Activated CD8-positive, alpha-beta memory T cell treated with anti-CD3 and anti-CD28 coated beads for 36 hours (primary cell): ENCODE measurements at regions not wholly inside any gene's neighbourhood (a gene's known extent, or its start where the extent isn't known, plus 50 kb on each side); places are given as distances from the start of the nearest gene placed in this dataset.

Experiments used
- CTCF ChIA-PET: fragments of 350-600 bp; sonication (Branson Sonifier 250); formaldehyde crosslinking; loops from one replicate; lab custom pipeline; 2021; ENCODE audit warnings: antibody characterized with exemption; lab: Charles Lee
- POLR2A ChIA-PET: fragments of 350-600 bp; sonication (Branson Sonifier 250); formaldehyde crosslinking; loops from one replicate; lab custom pipeline; 2021; ENCODE audit warnings: antibody characterized with exemption; lab: Charles Lee

DNA sequence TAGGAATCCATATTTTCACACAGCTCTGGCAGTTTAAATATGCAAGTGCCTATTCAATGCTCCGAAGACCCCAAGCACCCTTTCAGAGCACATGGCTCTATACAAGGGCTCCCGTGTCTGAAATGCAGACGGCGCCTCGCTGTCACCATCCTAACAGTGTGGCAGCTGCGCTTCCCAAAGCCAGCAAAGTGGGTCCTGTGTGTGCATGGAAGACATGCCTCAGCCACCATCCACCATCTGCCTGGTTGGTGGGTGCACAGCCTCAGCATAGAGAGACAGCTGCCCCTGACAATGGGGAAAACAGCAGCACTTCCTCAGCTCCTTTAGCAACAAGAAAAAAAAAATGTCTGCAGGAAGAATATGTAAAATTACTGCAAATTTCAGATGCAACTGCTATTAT lies 218.1 kb downstream of the SP3 start:
- ChIA-PET POLR2A (no interaction called here), CTCF (no interaction called here)

- CTCF ChIA-PET: no interaction called here
- POLR2A ChIA-PET: no interaction called here
Observed at GRCh38 chr2:173749315-173749714, 215.9 kb downstream of the SP3 start.

DNA sequence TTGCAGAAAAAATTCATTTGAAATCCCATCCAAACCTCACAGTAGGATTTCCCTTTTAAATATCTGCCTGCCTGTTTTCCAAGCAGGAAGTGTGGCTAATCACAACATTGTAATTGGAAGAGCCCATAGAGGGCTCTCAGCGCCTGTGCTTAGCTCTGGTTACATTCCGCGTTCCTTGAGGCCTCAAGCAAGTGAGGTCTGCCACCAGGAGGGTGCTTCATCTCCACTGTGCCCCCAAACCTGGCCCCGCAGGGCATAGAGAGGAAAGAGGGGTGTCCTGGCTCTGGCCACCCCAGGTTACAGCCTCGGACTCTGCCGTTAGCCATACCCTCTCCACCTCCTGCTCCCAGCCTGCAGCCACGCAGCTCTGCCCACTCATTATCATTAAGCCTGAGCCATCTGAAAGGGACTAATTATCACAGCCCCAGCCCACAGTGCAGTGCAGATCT lies 214.8 kb downstream of the SP3 start:
- POLR2A ChIA-PET: no interaction called here
- CTCF ChIA-PET: interaction anchor here (0.7 kb wide), 1 partner anchor 346 kb away, joined by 4 read pairs; no protein-coding TSS in a partner anchor

- CTCF ChIA-PET: no interaction called here
- POLR2A ChIA-PET: no interaction called here
Observed at GRCh38 chr2:173750831-173751230, 214.3 kb downstream of the SP3 start.

GRCh38 chr2:173751245-173751975 lies 213.8 kb downstream of the SP3 start:
- POLR2A ChIA-PET: no interaction called here
- CTCF ChIA-PET: no interaction called here

DNA sequence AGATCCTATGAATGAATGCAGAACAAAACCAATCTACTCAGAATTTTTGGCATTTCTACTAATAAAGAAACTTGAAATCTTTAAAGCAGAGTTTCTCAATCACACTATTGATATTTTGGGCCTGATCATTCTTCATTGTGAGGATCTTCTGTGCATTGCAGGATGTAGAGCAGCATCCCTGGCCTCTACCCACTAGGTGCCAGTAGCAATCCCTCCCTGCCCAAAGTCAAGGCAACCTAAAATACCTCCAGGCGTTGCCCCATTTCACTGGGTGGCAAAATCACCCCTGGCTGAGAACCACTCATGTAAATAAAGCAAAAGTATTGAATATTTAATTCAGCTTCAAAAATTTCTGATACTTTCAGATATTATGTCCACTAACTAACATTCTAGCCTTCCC lies 213.0 kb downstream of the SP3 start:
- ChIA-PET POLR2A (no interaction called here), CTCF (interaction anchor here (0.7 kb wide), 1 partner anchor 1059 kb away, joined by 3 read pairs; no protein-coding TSS in a partner anchor)

GRCh38 chr2:173753441-173753840 lies 211.7 kb downstream of the SP3 start:
- CTCF ChIA-PET: no interaction called here
- POLR2A ChIA-PET: no interaction called here

GRCh38 chr2:173754165-173754564 lies 211.0 kb downstream of the SP3 start:
- ChIA-PET CTCF (no interaction called here), POLR2A (no interaction called here)

DNA sequence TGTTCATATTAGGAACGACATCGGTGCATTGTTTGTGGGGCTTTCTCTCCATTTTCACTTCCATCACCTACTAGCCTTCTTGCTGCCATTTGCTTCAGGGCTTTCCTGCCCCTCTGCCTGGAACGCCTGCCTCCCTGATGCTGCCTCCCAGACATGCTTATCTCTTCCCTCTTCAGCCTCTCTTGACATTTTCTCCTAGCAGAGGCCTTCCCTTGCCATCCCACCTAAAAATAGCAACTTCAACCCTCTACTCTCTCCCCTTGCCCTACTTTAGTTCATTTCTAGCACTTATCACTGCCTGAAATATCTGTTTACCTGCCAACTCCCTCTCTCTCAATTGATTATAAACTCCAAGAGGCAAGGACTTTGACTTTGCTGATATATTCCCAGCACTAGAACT lies 210.3 kb downstream of the SP3 start:
- POLR2A ChIA-PET: no interaction called here
- CTCF ChIA-PET: no interaction called here

DNA sequence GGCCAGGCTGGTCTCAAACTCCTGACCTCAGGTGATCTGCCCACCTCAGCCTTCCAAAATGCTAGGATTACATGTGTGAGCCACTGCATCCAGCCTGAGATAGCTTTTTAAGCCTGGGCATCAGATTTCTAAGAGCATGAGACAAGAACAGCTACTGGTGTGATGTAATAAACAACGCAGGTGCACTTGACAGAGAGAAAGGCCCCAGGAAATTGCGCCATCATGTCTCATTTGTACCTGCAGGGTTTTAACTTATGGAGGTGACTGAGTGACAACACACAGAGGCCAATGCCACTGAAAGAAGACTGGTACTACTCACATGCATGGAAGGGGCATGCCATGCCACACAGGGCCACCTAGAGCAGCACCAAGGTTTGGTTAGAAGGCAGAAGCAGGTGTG lies 209.4 kb downstream of the SP3 start:
- ChIA-PET CTCF (interaction anchor here (0.6 kb wide), 1 partner anchor 17 kb away, joined by 3 read pairs; no protein-coding TSS in a partner anchor), POLR2A (no interaction called here)

- ChIA-PET POLR2A (no interaction called here), CTCF (no interaction called here)
Observed at GRCh38 chr2:173759959-173760358, 205.2 kb downstream of the SP3 start.

DNA sequence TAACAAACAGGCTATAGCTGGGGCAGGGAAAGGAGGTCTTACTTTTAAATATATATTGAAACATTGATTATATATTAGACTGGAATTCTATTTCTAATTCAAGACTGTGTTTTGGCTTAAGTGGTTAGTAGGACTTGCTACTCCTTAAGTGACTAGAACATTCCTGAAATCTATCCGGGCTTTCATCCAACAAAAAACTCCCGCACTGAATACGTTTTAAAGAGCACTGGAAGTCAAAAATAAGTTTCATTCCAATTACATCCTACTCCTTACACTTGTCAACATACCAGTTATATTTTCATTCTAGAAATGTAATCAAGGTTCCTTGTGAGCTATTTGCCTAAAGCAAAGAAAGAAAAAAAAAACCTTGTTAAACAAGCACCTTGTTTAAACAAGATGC lies 204.6 kb downstream of the SP3 start:
- CTCF ChIA-PET: no interaction called here

GRCh38 chr2:173761603-173762119 lies 203.5 kb downstream of the SP3 start:
- ChIA-PET POLR2A (no interaction called here), CTCF (no interaction called here)

More for the DNA sequence above, 204.6 kb downstream of the SP3 start:
- POLR2A ChIA-PET: no interaction called here

GRCh38 chr2:173762221-173762620 lies 203.0 kb downstream of the SP3 start:
- ChIA-PET CTCF (no interaction called here), POLR2A (no interaction called here)

- ChIA-PET POLR2A (no interaction called here), CTCF (no interaction called here)
Observed at GRCh38 chr2:173762864-173763263, 202.3 kb downstream of the SP3 start.

DNA sequence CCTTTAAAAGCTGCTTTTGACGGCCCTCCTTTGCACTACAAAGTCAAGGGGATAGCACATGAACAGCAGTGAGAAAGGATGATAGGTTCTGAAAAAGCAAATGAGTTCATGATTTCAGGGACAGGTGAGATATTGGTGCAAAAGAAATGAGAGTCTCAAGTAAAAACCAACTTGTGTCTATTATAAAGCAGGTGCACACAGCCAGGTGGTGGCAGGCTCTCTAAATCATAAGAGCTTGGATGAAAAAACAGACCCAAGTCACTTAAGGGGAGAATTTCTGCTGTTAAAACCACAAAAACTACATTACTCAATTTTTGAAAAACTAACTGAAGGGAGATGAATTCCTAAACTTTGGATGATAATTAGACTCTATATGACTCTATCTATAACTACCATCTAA lies 201.5 kb downstream of the SP3 start:
- POLR2A ChIA-PET: no interaction called here
- CTCF ChIA-PET: no interaction called here

- POLR2A ChIA-PET: no interaction called here
- CTCF ChIA-PET: no interaction called here
Observed at GRCh38 chr2:173764094-173764493, 201.1 kb downstream of the SP3 start.

- POLR2A ChIA-PET: no interaction called here
Observed at GRCh38 chr2:173766537-173767289, 198.5 kb downstream of the SP3 start.

GRCh38 chr2:173770947-173771678 lies 194.1 kb downstream of the SP3 start:
- ChIA-PET POLR2A (interaction anchor here (0.6 kb wide), 1 partner anchor 195 kb away, joined by 3 read pairs; no protein-coding TSS in a partner anchor), CTCF (no interaction called here)

More at GRCh38 chr2:173766537-173767289, 198.5 kb downstream of the SP3 start:
- CTCF ChIA-PET: no interaction called here

DNA sequence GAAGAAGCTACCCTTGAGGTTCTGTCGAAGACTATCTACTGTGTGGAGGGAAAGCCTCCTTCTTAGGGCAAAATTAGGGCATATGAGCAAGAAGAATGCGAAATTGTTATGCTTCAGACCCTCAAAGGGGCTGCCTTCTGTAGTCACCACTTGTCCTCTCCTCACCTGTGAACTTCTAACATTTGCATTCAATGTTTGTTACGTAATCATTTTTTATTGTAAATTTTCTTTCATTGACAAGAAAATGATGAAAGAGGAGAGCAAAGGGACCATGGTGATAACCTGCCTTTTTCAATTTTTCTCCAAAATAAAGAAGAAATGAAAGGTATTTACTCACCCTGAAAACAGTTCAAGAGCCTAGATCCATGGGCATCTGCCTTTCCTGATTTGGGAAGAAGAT lies 193.0 kb downstream of the SP3 start:
- ChIA-PET POLR2A (no interaction called here), CTCF (no interaction called here)
